DLD1 (cell line): ENCODE measurements at regions not wholly inside any gene's neighbourhood (a gene's known extent, or its start where the extent isn't known, plus 50 kb on each side); places are given as distances from the start of the nearest gene placed in this dataset.
"Not testable (repeated sequence)": the region's sequence is repeated elsewhere in the genome, so short reads cannot be mapped to it uniquely, and the experiment has no call there.

Source experiments
- in situ Hi-C: cut with HindIII; loops from 2 replicates; pipeline ENCODE4 v1.10.0; 2017; ENCODE audit warnings: low sequenced_read_pairs

GRCh38 chr20:29296256-29297230 is 1960.9 kb upstream of the DEFB115 start:
- in situ Hi-C loops, result loop anchor here (25.0 kb wide), 1 partner anchor 591 kb away; no protein-coding TSS in a partner anchor

- in situ Hi-C loops, result loop anchor here (25.0 kb wide), 1 partner anchor 590 kb away; no protein-coding TSS in a partner anchor
Measured at GRCh38 chr20:29297411-29298270, 1959.8 kb upstream of the DEFB115 start.

- in situ Hi-C loops, result loop anchor here (25.0 kb wide), 1 partner anchor 589 kb away; no protein-coding TSS in a partner anchor
Measured at GRCh38 chr20:29298271-29298590, 1959.2 kb upstream of the DEFB115 start.

- in situ Hi-C loops, result loop anchor here (25.0 kb wide), 1 partner anchor 588 kb away; no protein-coding TSS in a partner anchor
Measured at GRCh38 chr20:29298759-29299613, 1958.5 kb upstream of the DEFB115 start.

GRCh38 chr20:29299811-29300578 is 1957.5 kb upstream of the DEFB115 start:
- in situ Hi-C loops, result loop anchor here (25.0 kb wide), 1 partner anchor 587 kb away; no protein-coding TSS in a partner anchor

GRCh38 chr20:29300579-29301551 is 1956.6 kb upstream of the DEFB115 start:
- in situ Hi-C loops, result no loop called here

- in situ Hi-C loops, result no loop called here
Measured at GRCh38 chr20:29301624-29302259, 1955.7 kb upstream of the DEFB115 start.

- in situ Hi-C loops, result no loop called here
Measured at GRCh38 chr20:29302979-29303644, 1954.4 kb upstream of the DEFB115 start.

GRCh38 chr20:29306390-29307072 is 1950.9 kb upstream of the DEFB115 start:
- in situ Hi-C loops, result no loop called here

GRCh38 chr20:29307484-29307883 is 1950.0 kb upstream of the DEFB115 start:
- in situ Hi-C loops, result not testable (repeated sequence)

- in situ Hi-C loops, result not testable (repeated sequence)
Measured at GRCh38 chr20:29308956-29309355, 1948.5 kb upstream of the DEFB115 start.

- in situ Hi-C loops, result not testable (repeated sequence)
Measured at GRCh38 chr20:29309481-29309880, 1948.0 kb upstream of the DEFB115 start.

- in situ Hi-C loops, result not testable (repeated sequence)
Measured at GRCh38 chr20:29311046-29311445, 1946.4 kb upstream of the DEFB115 start.

- in situ Hi-C loops, result not testable (repeated sequence)
Measured at GRCh38 chr20:29312679-29313078, 1944.8 kb upstream of the DEFB115 start.

- in situ Hi-C loops, result no loop called here
Measured at GRCh38 chr20:29313481-29313880, 1944.0 kb upstream of the DEFB115 start.

- in situ Hi-C loops, result no loop called here
Measured at GRCh38 chr20:29314294-29314693, 1943.2 kb upstream of the DEFB115 start.
